ENCODE measurements at regions not wholly inside any gene's neighbourhood (a gene's known extent, or its start where the extent isn't known, plus 50 kb on each side); places are given as distances from the start of the nearest gene placed in this dataset.

- TF ChIP-seq ELF1 (IDR thresholded peaks at IDR 0.05; ENCODE audit: borderline replicate concordance, low read depth), result no peak
- TF ChIP-seq JUND (IDR thresholded peaks at IDR 0.05), result no peak
Observed at GRCh38 chr3:193800138-193801043, 207.4 kb downstream of the OPA1 start (continued).

DNA sequence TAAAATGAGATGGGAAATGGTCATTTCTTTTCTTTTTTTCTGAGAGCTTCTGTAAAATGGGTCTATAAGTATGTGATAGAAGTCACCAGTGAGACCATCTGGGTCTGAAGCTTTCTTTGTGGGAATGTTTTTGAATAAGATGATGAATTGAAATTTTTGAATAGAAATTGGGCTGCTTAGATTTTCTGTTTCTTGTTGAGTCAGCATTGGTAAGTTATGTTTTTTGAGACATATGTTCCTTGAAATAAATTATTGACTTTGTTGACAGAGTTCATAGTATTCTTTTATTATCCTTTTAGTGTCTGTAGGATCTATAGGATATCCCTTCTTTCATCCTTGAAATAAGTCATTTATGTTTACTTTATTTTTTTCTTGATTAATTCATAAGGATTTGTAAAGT, 208.1 kb downstream of the OPA1 start:
- ChIA-PET CTCF (no interaction called here), RAD21 (ENCODE audit: low non-redundant PET in 1 of 2, low total read pairs in 2 of 2, uncharacterized antibody in 2 of 2, unreplicated experiment in 2 of 2) (no interaction called here), POLR2A (no interaction called here)
- Histone ChIP-seq H3K36me3 (ENCODE audit: control insufficient read depth in 1 of 2, insufficient read depth in 2 of 2, low read length in 2 of 2) (no peaks in the 10 kb centered on the region), H2AFZ (ENCODE audit: low read depth, low read length, poor library complexity, severe bottlenecking) (no peak overlapping the region), H3K27ac (ENCODE audit: low read depth, low read length) (no peak overlapping the region), H3K4me1 (ENCODE audit: control insufficient read depth in 1 of 2, insufficient read depth in 2 of 2, low read length in 2 of 2) (peaks cover 0 to 13% of the 10 kb centered on the region in 2 experiments; a peak in 2 of 4 replicates), H3K27me3 (ENCODE audit: insufficient read depth, low read length) (peaks cover 13% of the 10 kb centered on the region; the same call in 1 of the 2 replicates), H3K9me2 (ENCODE audit: insufficient read depth) (no peaks in the 10 kb centered on the region), H3K4me2 (ENCODE audit: low read length) (no peak overlapping the region), H3K9me3 (ENCODE audit: control insufficient read depth in 1 of 2, insufficient read depth in 1 of 2, low read depth in 1 of 2, low read length in 2 of 2) (no peaks in the 10 kb centered on the region), H3K4me3 (replicated peaks in 1 of 2; ENCODE audit: low read depth in 1 of 2, low read length in 2 of 2) (no peak overlapping the region), H3K9ac (ENCODE audit: low read length) (no peak overlapping the region), H3K79me2 (ENCODE audit: insufficient read depth, low read length) (no peaks in the 10 kb centered on the region), H4K20me1 (ENCODE audit: insufficient read depth) (no peaks in the 10 kb centered on the region)
- TF ChIP-seq ATF3 (IDR thresholded peaks at IDR 0.05) (no peak), EZH2phosphoT487 (IDR thresholded peaks at IDR 0.05; ENCODE audit: borderline replicate concordance) (no peak), TCF7L2 (IDR thresholded peaks at IDR 0.05; ENCODE audit: borderline replicate concordance, extremely low read depth, insufficient read depth, insufficient read length) (no peak), SIN3A (IDR thresholded peaks at IDR 0.05; ENCODE audit: low read depth) (no peak), POLR2A (IDR thresholded peaks at IDR 0.05; ENCODE audit: borderline replicate concordance, extremely low read depth, insufficient read depth, insufficient read length) (no peak), CBX3 (IDR thresholded peaks at IDR 0.05; ENCODE audit: low read depth) (no peak), FOSL1 (IDR thresholded peaks at IDR 0.05; ENCODE audit: low read depth) (no peak), JUND (IDR thresholded peaks at IDR 0.05) (no peak), SRF (IDR thresholded peaks at IDR 0.05; ENCODE audit: low read depth) (no peak), ELF1 (IDR thresholded peaks at IDR 0.05; ENCODE audit: borderline replicate concordance, low read depth) (no peak), SP1 (IDR thresholded peaks at IDR 0.05; ENCODE audit: low read depth) (no peak)
- TF ChIP-seq, protein P1, sequence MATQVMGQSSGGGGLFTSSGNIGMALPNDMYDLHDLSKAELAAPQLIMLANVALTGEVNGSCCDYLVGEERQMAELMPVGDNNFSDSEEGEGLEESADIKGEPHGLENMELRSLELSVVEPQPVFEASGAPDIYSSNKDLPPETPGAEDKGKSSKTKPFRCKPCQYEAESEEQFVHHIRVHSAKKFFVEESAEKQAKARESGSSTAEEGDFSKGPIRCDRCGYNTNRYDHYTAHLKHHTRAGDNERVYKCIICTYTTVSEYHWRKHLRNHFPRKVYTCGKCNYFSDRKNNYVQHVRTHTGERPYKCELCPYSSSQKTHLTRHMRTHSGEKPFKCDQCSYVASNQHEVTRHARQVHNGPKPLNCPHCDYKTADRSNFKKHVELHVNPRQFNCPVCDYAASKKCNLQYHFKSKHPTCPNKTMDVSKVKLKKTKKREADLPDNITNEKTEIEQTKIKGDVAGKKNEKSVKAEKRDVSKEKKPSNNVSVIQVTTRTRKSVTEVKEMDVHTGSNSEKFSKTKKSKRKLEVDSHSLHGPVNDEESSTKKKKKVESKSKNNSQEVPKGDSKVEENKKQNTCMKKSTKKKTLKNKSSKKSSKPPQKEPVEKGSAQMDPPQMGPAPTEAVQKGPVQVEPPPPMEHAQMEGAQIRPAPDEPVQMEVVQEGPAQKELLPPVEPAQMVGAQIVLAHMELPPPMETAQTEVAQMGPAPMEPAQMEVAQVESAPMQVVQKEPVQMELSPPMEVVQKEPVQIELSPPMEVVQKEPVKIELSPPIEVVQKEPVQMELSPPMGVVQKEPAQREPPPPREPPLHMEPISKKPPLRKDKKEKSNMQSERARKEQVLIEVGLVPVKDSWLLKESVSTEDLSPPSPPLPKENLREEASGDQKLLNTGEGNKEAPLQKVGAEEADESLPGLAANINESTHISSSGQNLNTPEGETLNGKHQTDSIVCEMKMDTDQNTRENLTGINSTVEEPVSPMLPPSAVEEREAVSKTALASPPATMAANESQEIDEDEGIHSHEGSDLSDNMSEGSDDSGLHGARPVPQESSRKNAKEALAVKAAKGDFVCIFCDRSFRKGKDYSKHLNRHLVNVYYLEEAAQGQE (IDR thresholded peaks at IDR 0.05; ENCODE audit: low read depth), result no peak
- intact Hi-C loops (cut with micrococcal nuclease), result no loop called here
- ATAC-seq, result no peak
- no peak for DNase-seq (ENCODE audit: low read depth, low spot score)
- BruUV-seq (replicated peaks), result no TSS peak
